GM12878 (cell line): ENCODE measurements at regions not wholly inside any gene's neighbourhood (a gene's known extent, or its start where the extent isn't known, plus 50 kb on each side); places are given as distances from the start of the nearest gene placed in this dataset.

Experiments used
- ATAC-seq: fragments of 200-7000 bp; cut with Tn5 transposase; 3 replicates; pipeline ENCODE4 v1.9.1; 2020; ENCODE audit warnings: mild to moderate bottlenecking, moderate library complexity
- BruUV-seq: library from RNA; stranded (reverse); fragments of 400-500 nt; replicated peaks from 2 replicates; lab custom pipeline; 2021; lab: Mats Ljungman, UMichigan
- CTCF ChIA-PET: fragments of 300-600 bp; sonication (Branson Sonifier 250); formaldehyde crosslinking; extraction: SDS; loops from one replicate; lab custom pipeline; 2021; ENCODE audit warnings: inconsistent platforms; lab: Yijun Ruan, JAX
- POLR2A ChIA-PET: fragments of 350-600 bp; formaldehyde crosslinking; extraction: SDS; loops from one replicate; lab custom pipeline; 2021; ENCODE audit warnings: inconsistent platforms; lab: Charles Lee
- RAD21 ChIA-PET: fragments of 300-600 bp; sonication (Branson Sonifier 250); formaldehyde crosslinking; loops from one replicate; lab custom pipeline; 2023; ENCODE audit warnings: antibody characterized with exemption; ENCODE audit not compliant: unreplicated experiment; lab: Charles Lee
- SMC1A ChIA-PET: fragments of 300-600 bp; sonication (Branson Sonifier 250); formaldehyde crosslinking; loops from one replicate; lab custom pipeline; 2023; ENCODE audit not compliant: unreplicated experiment, uncharacterized antibody; lab: Charles Lee
- DNase-seq: peaks from one replicate; pipeline ENCODE4 v3.0.0-alpha.2; 2011; ENCODE audit warnings: low read depth, low spot score
- FAIRE-seq: peaks from 3 replicates; lab custom pipeline; 2011; peaks lifted over from hg19 to GRCh38; lab: Jason Lieb, UNC
- H2AFZ ChIP-seq: 2 replicates; pipeline ENCODE4 v1.6.0; 2011; ENCODE audit warnings: low read depth, low read length, control low read depth; ENCODE audit not compliant: control insufficient read depth
- H3K27ac ChIP-seq: 2 replicates; pipeline ENCODE4 v1.5.1; 2011; ENCODE audit warnings: control low read depth; ENCODE audit not compliant: control insufficient read depth, insufficient read depth
- H3K27me3 ChIP-seq, 2 experiments: replicated peaks in 1 of 2; 2 replicates each; pipeline versions ENCODE4 v1.6.0 to v1.6.1; 2011; ENCODE audit warnings: low read length in 1 of 2; ENCODE audit not compliant: control insufficient read depth in 2 of 2, insufficient read depth in 2 of 2
- H3K36me3 ChIP-seq, 2 experiments: 2 replicates each; pipeline ENCODE4 v1.5.1; 2011; ENCODE audit warnings: low read length in 1 of 2; ENCODE audit not compliant: control insufficient read depth in 2 of 2, insufficient read depth in 2 of 2
- H3K4me1 ChIP-seq: 2 replicates; pipeline ENCODE4 v1.6.1; 2011; ENCODE audit warnings: mild to moderate bottlenecking, low read length, moderate library complexity, mixed read lengths; ENCODE audit not compliant: control insufficient read depth, insufficient read depth
- H3K4me2 ChIP-seq: 2 replicates; pipeline ENCODE4 v1.6.0; 2011; ENCODE audit warnings: control low read depth; ENCODE audit not compliant: control insufficient read depth, insufficient read depth
- H3K4me3 ChIP-seq: fragments of 200-600 bp; sonication (generic); 2 replicates; pipeline ENCODE4 v1.5.1; 2016
- H3K79me2 ChIP-seq: 2 replicates; pipeline ENCODE4 v1.6.0; 2011; ENCODE audit warnings: low read length; ENCODE audit not compliant: control insufficient read depth, insufficient read depth
- H3K9ac ChIP-seq: 2 replicates; pipeline ENCODE4 v1.8.0; 2011; ENCODE audit warnings: low read length, control low read depth, mixed read lengths; ENCODE audit not compliant: control insufficient read depth, insufficient read depth
- H3K9me3 ChIP-seq: replicated peaks from 3 replicates; pipeline ENCODE4 v1.5.1; 2011; ENCODE audit warnings: mild to moderate bottlenecking, low read length; ENCODE audit not compliant: control insufficient read depth, insufficient read depth
- H4K20me1 ChIP-seq: 2 replicates; pipeline ENCODE4 v1.6.0; 2011; ENCODE audit not compliant: control insufficient read depth, insufficient read depth
- CEBPZ ChIP-seq: fragments of 150-350 bp; IDR thresholded peaks from 2 replicates; pipeline ENCODE4 v1.6.1; 2016; ENCODE audit warnings: low read depth, low read length
- CREB1 ChIP-seq: IDR thresholded peaks from 2 replicates; pipeline ENCODE4 v1.6.1; 2012; ENCODE audit warnings: low read depth, mild to moderate bottlenecking, inconsistent platforms
- POU2F2 ChIP-seq: IDR thresholded peaks from 3 replicates; pipeline ENCODE4 v1.6.1; 2011; ENCODE audit warnings: low read depth, mild to moderate bottlenecking, low read length, borderline replicate concordance
- WGBS: methylation state at CpG from one replicate; pipeline ENCODE4 v1.1.6; 2016; ENCODE audit warnings: low lambda C conversion rate; ENCODE audit not compliant: insufficient replicate concordance, insufficient coverage; ENCODE audit errors: missing lambda C conversion rate; 5-methylcytosine and 5-hydroxymethylcytosine counted together
- in situ Hi-C: fragments of 300-500 bp; cut with MboI; formaldehyde crosslinking; loops from 9 replicates; pipeline ENCODE4 v1.14.3; 2018; ENCODE audit warnings: mixed read lengths
- intact Hi-C: fragments of 100-400 bp; cut with micrococcal nuclease; formaldehyde crosslinking; loops from one replicate; pipeline ENCODE4 v1.14.2; 2022; ENCODE audit not compliant: unreplicated experiment

GRCh38 chr12:114998118-114998749, 314.3 kb upstream of the TBX3 start (continued):
- no peak for TF ChIP-seq CREB1
- TF ChIP-seq POU2F2, result no peak

DNA sequence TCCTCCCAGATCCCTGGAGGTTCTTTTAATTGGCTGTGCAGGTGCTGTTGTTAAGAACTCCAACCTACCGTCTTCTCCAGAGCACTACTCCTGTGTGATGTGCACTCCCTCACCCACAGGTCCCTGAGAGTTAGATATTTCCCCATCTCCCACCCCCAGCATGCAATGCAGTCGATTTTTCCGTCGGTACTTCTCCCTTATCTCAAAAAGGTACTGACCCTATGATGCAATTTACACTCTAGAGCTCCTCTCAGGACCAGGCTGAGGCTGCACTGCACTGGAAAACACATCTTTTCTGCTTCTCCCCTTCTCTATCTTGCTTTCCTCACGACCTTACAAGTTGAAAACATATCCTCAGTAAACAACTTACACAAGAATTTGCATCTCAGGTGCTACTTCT, 312.4 kb upstream of the TBX3 start:
- Histone ChIP-seq H4K20me1 (no peaks in the 10 kb centered on the region), H3K9me3 (no peaks in the 10 kb centered on the region; the same call in 2 of the 3 replicates), H3K4me3 (no peak overlapping the region), H3K79me2 (no peaks in the 10 kb centered on the region), H3K27me3 (no peaks in the 10 kb centered on the region), H3K4me1 (no peaks in the 10 kb centered on the region), H3K4me2 (no peak overlapping the region), H2AFZ (no peak overlapping the region), H3K36me3 (no peaks in the 10 kb centered on the region), H3K9ac (no peak overlapping the region), H3K27ac (no peak overlapping the region)
- FAIRE-seq (no peak), ATAC-seq (no peak), DNase-seq (no peak)
- ChIA-PET RAD21 (no interaction called here), POLR2A (no interaction called here), SMC1A (interaction anchor here (1.0 to 1.1 kb wide), 3 partner anchors 12 to 28 kb away, joined by 3 to 4 read pairs (median 3); no protein-coding TSS in a partner anchor), CTCF (no interaction called here)
- intact Hi-C loops, result no loop called here
- in situ Hi-C loops, result no loop called here
- 40% methylated on average over 5 of the region's 5 CpGs for WGBS
- BruUV-seq, result no TSS peak
- no peak for TF ChIP-seq CEBPZ
